Trophoblast cell (in vitro differentiated cells and primary cell): ENCODE measurements at regions not wholly inside any gene's neighbourhood (a gene's known extent, or its start where the extent isn't known, plus 50 kb on each side); places are given as distances from the start of the nearest gene placed in this dataset.
A peak's percentile ranks its signal among the peaks of the same experiment; 100 is the strongest.

ENCODE experiments used
- DNase-seq, 2 donors: peaks; one replicate each; pipeline ENCODE4 v3.0.0-alpha.2; 2016
- H2AFZ ChIP-seq: 2 replicates; pipeline ENCODE4 v1.6.1; 2013; ENCODE audit warnings: low read length, moderate library complexity, mild to moderate bottlenecking; ENCODE audit not compliant: insufficient read depth, poor library complexity
- H2AK5ac ChIP-seq: 2 replicates; pipeline ENCODE4 v1.6.1; 2013; ENCODE audit warnings: mild to moderate bottlenecking, low read length
- H2BK120ac ChIP-seq: 2 replicates; pipeline ENCODE4 v1.6.1; 2013; ENCODE audit warnings: low read length, mild to moderate bottlenecking, moderate library complexity; ENCODE audit not compliant: insufficient read depth, poor library complexity
- H2BK12ac ChIP-seq: 2 replicates; pipeline ENCODE4 v1.6.1; 2013; ENCODE audit warnings: mild to moderate bottlenecking, low read length, moderate library complexity
- H2BK5ac ChIP-seq: 2 replicates; pipeline ENCODE4 v1.6.1; 2013; ENCODE audit warnings: low read length, low read depth, moderate library complexity, mild to moderate bottlenecking; ENCODE audit not compliant: poor library complexity
- H3K14ac ChIP-seq: 2 replicates; pipeline ENCODE4 v1.6.1; 2013; ENCODE audit warnings: mild to moderate bottlenecking, low read length
- H3K18ac ChIP-seq: 2 replicates; pipeline ENCODE4 v1.6.1; 2013; ENCODE audit warnings: mild to moderate bottlenecking, low read length
- H3K23ac ChIP-seq: 2 replicates; pipeline ENCODE4 v1.6.1; 2013; ENCODE audit warnings: low read length
- H3K27ac ChIP-seq: 2 replicates; pipeline ENCODE4 v1.5.1; 2013; ENCODE audit warnings: low read depth, mild to moderate bottlenecking, inconsistent platforms, low read length, moderate library complexity
- H3K27me3 ChIP-seq: 2 replicates; pipeline ENCODE4 v1.6.1; 2013; ENCODE audit warnings: inconsistent platforms, mild to moderate bottlenecking, low read length, moderate library complexity; ENCODE audit not compliant: insufficient read depth
- H3K36me3 ChIP-seq, 2 experiments: 1 replicate in 1 of 2; 2 replicates in 1 of 2; pipeline ENCODE4 v1.6.1; 2013; ENCODE audit warnings: low read length in 2 of 2, mild to moderate bottlenecking in 2 of 2, moderate library complexity in 1 of 2; ENCODE audit not compliant: insufficient read depth in 2 of 2, control insufficient read depth in 1 of 2
- H3K4ac ChIP-seq: 2 replicates; pipeline ENCODE4 v1.6.1; 2013; ENCODE audit warnings: low read depth, mild to moderate bottlenecking, low read length, moderate library complexity
- H3K4me1 ChIP-seq, 2 experiments: 1 replicate in 1 of 2; 2 replicates in 1 of 2; pipeline ENCODE4 v1.6.1; 2013; ENCODE audit warnings: low read length in 2 of 2, mild to moderate bottlenecking in 2 of 2, moderate library complexity in 1 of 2; ENCODE audit not compliant: insufficient read depth in 2 of 2, control insufficient read depth in 1 of 2
- H3K4me2 ChIP-seq: 2 replicates; pipeline ENCODE4 v1.6.1; 2013; ENCODE audit warnings: inconsistent platforms, mild to moderate bottlenecking, low read length, moderate library complexity
- H3K4me3 ChIP-seq: 2 replicates; pipeline ENCODE4 v1.5.1; 2013; ENCODE audit warnings: mild to moderate bottlenecking, low read depth, low read length, inconsistent platforms
- H3K79me1 ChIP-seq: one replicate; pipeline ENCODE4 v1.6.1; 2013; ENCODE audit warnings: low read length
- H3K79me2 ChIP-seq: 2 replicates; pipeline ENCODE4 v1.6.1; 2013; ENCODE audit warnings: low read length, mild to moderate bottlenecking; ENCODE audit not compliant: control insufficient read depth, insufficient read depth, poor library complexity
- H3K9ac ChIP-seq: 2 replicates; pipeline ENCODE4 v1.6.1; 2013; ENCODE audit warnings: mild to moderate bottlenecking, low read length
- H3K9me3 ChIP-seq: 2 replicates; pipeline ENCODE4 v1.6.1; 2013; ENCODE audit warnings: low read depth, mild to moderate bottlenecking, control low read depth, inconsistent platforms, low read length; ENCODE audit not compliant: insufficient read depth
- H4K12ac ChIP-seq: 2 replicates; pipeline ENCODE4 v1.6.1; 2013; ENCODE audit warnings: low read depth, mild to moderate bottlenecking, low read length, moderate library complexity
- H4K8ac ChIP-seq: 2 replicates; pipeline ENCODE4 v1.6.1; 2013; ENCODE audit warnings: low read depth, mild to moderate bottlenecking, low read length, moderate library complexity
- H4K91ac ChIP-seq: one replicate; pipeline ENCODE4 v1.6.1; 2013; ENCODE audit warnings: low read depth, mild to moderate bottlenecking, low read length, moderate library complexity
- WGBS: extraction: QIAGEN DNeasy Blood & Tissue Kit; methylation state at CpG from one replicate; pipeline ENCODE4 v1.1.7; 2013; ENCODE audit warnings: missing lambda C conversion rate; ENCODE audit not compliant: insufficient read length, insufficient coverage; ENCODE audit errors: extremely low coverage; 5-methylcytosine and 5-hydroxymethylcytosine counted together

- Histone ChIP-seq H3K79me2 (no peaks in the 10 kb centered on the region), H3K36me3 (no peaks in the 10 kb centered on the region), H2BK120ac (no peak overlapping the region), H3K4me2 (no peak overlapping the region), H3K4me1 (no peaks in the 10 kb centered on the region), H2AFZ (no peak overlapping the region), H3K9ac (no peak overlapping the region), H3K4ac (no peak overlapping the region), H3K27ac (no peak overlapping the region), H3K4me3 (no peak overlapping the region), H3K14ac (no peak overlapping the region), H4K8ac (no peak overlapping the region), H3K9me3 (peaks cover 8% of the 10 kb centered on the region), H3K18ac (no peak overlapping the region), H4K12ac (no peak overlapping the region), H3K23ac (no peak overlapping the region), H2AK5ac (no peak overlapping the region), H3K27me3 (no peaks in the 10 kb centered on the region), H4K91ac (no peak overlapping the region), H3K79me1 (no peaks in the 10 kb centered on the region), H2BK5ac (no peak overlapping the region), H2BK12ac (no peak overlapping the region)
- WGBS: no CpG with 5 or more reads among the region's 8 CpGs
- no peak for DNase-seq
Observed at GRCh38 chr11:69386594-69387408, 92.8 kb downstream of the MYEOV start.

- no CpG with 5 or more reads among the region's 3 CpGs for WGBS
- Histone ChIP-seq H3K36me3 (no peaks in the 10 kb centered on the region), H3K79me1 (no peaks in the 10 kb centered on the region), H2BK12ac (no peak overlapping the region), H3K23ac (no peak overlapping the region), H3K27me3 (no peaks in the 10 kb centered on the region), H3K18ac (no peak overlapping the region), H3K9me3 (peaks cover 8% of the 10 kb centered on the region), H3K14ac (no peak overlapping the region), H3K27ac (no peak overlapping the region), H4K12ac (no peak overlapping the region), H2BK5ac (no peak overlapping the region), H3K4me1 (no peaks in the 10 kb centered on the region), H3K4ac (no peak overlapping the region), H3K79me2 (no peaks in the 10 kb centered on the region), H3K4me3 (no peak overlapping the region), H2AFZ (no peak overlapping the region), H3K4me2 (no peak overlapping the region), H2BK120ac (no peak overlapping the region), H4K8ac (no peak overlapping the region), H3K9ac (no peak overlapping the region), H4K91ac (no peak overlapping the region), H2AK5ac (no peak overlapping the region)
- no peak for DNase-seq
Observed at GRCh38 chr11:69387409-69387885, 93.5 kb downstream of the MYEOV start.

GRCh38 chr11:69388210-69388609 lies 93.3 kb upstream of the LINC01488 start:
- Histone ChIP-seq H3K27me3 (no peaks in the 10 kb centered on the region), H3K4ac (no peak overlapping the region), H3K14ac (no peak overlapping the region), H3K36me3 (no peaks in the 10 kb centered on the region), H4K8ac (no peak overlapping the region), H3K27ac (no peak overlapping the region), H3K4me3 (no peak overlapping the region), H3K9ac (no peak overlapping the region), H3K18ac (no peak overlapping the region), H3K4me2 (no peak overlapping the region), H2BK120ac (no peak overlapping the region), H2BK12ac (no peak overlapping the region), H2BK5ac (no peak overlapping the region), H3K79me2 (no peaks in the 10 kb centered on the region), H3K9me3 (peaks cover 8% of the 10 kb centered on the region), H3K4me1 (no peaks in the 10 kb centered on the region), H3K79me1 (no peaks in the 10 kb centered on the region), H4K91ac (no peak overlapping the region), H2AK5ac (no peak overlapping the region), H2AFZ (no peak overlapping the region), H4K12ac (no peak overlapping the region), H3K23ac (no peak overlapping the region)
- no peak for DNase-seq

- H2AFZ ChIP-seq: no peak overlapping the region
- no peak overlapping the region for H3K4me3 ChIP-seq
- no peak overlapping the region for H3K9ac ChIP-seq
- H2BK5ac ChIP-seq: no peak overlapping the region
- no peak overlapping the region for H4K12ac ChIP-seq
- no peaks in the 10 kb centered on the region for H3K79me1 ChIP-seq
- no peak overlapping the region for H2BK12ac ChIP-seq
- H3K18ac ChIP-seq: no peak overlapping the region
- H3K27ac ChIP-seq: no peak overlapping the region
- no peaks in the 10 kb centered on the region for H3K79me2 ChIP-seq
- WGBS: no CpG with 5 or more reads among the region's 2 CpGs
- H3K36me3 ChIP-seq: no peaks in the 10 kb centered on the region
- H3K9me3 ChIP-seq: peaks cover 6% of the 10 kb centered on the region
- H2AK5ac ChIP-seq: no peak overlapping the region
- H3K14ac ChIP-seq: no peak overlapping the region
- H3K4ac ChIP-seq: no peak overlapping the region
- no peaks in the 10 kb centered on the region for H3K27me3 ChIP-seq
- no peak overlapping the region for H3K23ac ChIP-seq
- H3K4me1 ChIP-seq: no peaks in the 10 kb centered on the region
- no peak overlapping the region for H4K91ac ChIP-seq
- no peak overlapping the region for H2BK120ac ChIP-seq
- peak in 1 of 2 donors; percentile 10 for DNase-seq
- no peak overlapping the region for H3K4me2 ChIP-seq
- H4K8ac ChIP-seq: no peak overlapping the region
Observed at GRCh38 chr11:69388661-69389060, 92.8 kb upstream of the LINC01488 start.
